Heart left ventricle (tissue), 16 donors: ENCODE measurements at regions not wholly inside any gene's neighbourhood (a gene's known extent, or its start where the extent isn't known, plus 50 kb on each side); places are given as distances from the start of the nearest gene placed in this dataset.
"Not testable (repeated sequence)": the region's sequence is repeated elsewhere in the genome, so short reads cannot be mapped to it uniquely, and the experiment has no call there.

ENCODE experiments used
- ATAC-seq, 4 donors: fragments of 200-7000 bp; cut with Tn5 transposase; one replicate each; pipeline ENCODE4 v1.9.1; 2020 to 2022; ENCODE audit warnings: moderate library complexity in 4 of 4, mild to moderate bottlenecking in 3 of 4, moderate number of reproducible peaks in 1 of 4
- DNase-seq, 5 donors: peaks; one replicate each; pipeline ENCODE4 v3.0.0-alpha.2; 2020
- H3K27ac ChIP-seq, 12 donors: fragments of 200-600 bp; sonication (generic) in 4 of 12; one replicate each; pipeline versions ENCODE4 v1.5.0 to v1.8.0; 2016 to 2022; ENCODE audit warnings: mild to moderate bottlenecking in 2 of 12
- H3K27me3 ChIP-seq, 9 donors: fragments of 200-600 bp; sonication (generic) in 2 of 9; one replicate each; pipeline versions ENCODE4 v1.5.1 to v1.8.0; 2016 to 2022; ENCODE audit warnings: mild to moderate bottlenecking in 3 of 9
- H3K36me3 ChIP-seq, 9 donors: fragments of 200-600 bp; sonication (generic) in 2 of 9; one replicate each; pipeline versions ENCODE4 v1.5.0 to v1.8.0; 2018 to 2022; ENCODE audit warnings: mild to moderate bottlenecking in 2 of 9
- H3K4me1 ChIP-seq, 12 donors: fragments of 200-600 bp; sonication (generic) in 4 of 12; one replicate each; pipeline versions ENCODE4 v1.5.0 to v1.8.0; 2016 to 2022; ENCODE audit warnings: mild to moderate bottlenecking in 3 of 12
- H3K4me3 ChIP-seq, 12 donors: fragments of 200-600 bp; sonication (generic) in 4 of 12; one replicate each; pipeline versions ENCODE4 v1.5.0 to v1.8.0; 2017 to 2022; ENCODE audit warnings: mild to moderate bottlenecking in 9 of 12, moderate library complexity in 4 of 12
- H3K9me3 ChIP-seq, 12 donors: fragments of 200-600 bp; sonication (generic) in 4 of 12; one replicate each; pipeline versions ENCODE4 v1.5.0 to v1.8.0; 2016 to 2022; ENCODE audit warnings: mild to moderate bottlenecking in 1 of 12
- POLR2A ChIP-seq, 2 donors: fragments of 450-650 bp; IDR thresholded peaks; one replicate each; pipeline ENCODE4 v1.6.1; 2017; ENCODE audit warnings: antibody characterized with exemption in 2 of 2, mild to moderate bottlenecking in 2 of 2, moderate library complexity in 2 of 2
- WGBS, 4 donors: extraction: QIAGEN DNeasy Blood & Tissue Kit in 2 of 4; methylation state at CpG; one replicate each; pipeline versions ENCODE4 v1.1.5 to v1.1.7; 2013 to 2018; 5-methylcytosine and 5-hydroxymethylcytosine counted together
- intact Hi-C, 10 donors: fragments of 100-400 bp; cut with DNase I; formaldehyde crosslinking; loops; one replicate each; pipeline versions ENCODE4 v1.11.1 to v1.14.2; 2022
- TF ChIP-seq, protein P1 (sequence below), 12 donors: fragments of 200-600 bp; sonication (generic) in 4 of 12; IDR thresholded peaks; one replicate each; pipeline versions ENCODE4 v1.5.0 to v1.8.0; 2018 to 2022; ENCODE audit warnings: antibody characterized with exemption in 12 of 12, mild to moderate bottlenecking in 5 of 12
- donor health status: ischemic (EF 13 %, LVEDD 7.1; RV severe dilation, severe dysfunction).
- donor health status: healthy with polysubstance abuse.
- donor health status: DM: no; HTN: yes; CAD: no.
- donor health status: DM: no; HTN: no; CAD: no.
- donor health status: ischemic (EF 25% LVEDD 6.9; RV normal size, moderate dysfunction).
- donor health status: ischemic (EF 25% LVEDD 5.7; RV mildly dilated, moderate dysfunction).
- donor health status: healthy.
- donor health status: DM: yes; HTN: yes; CAD: no.
- donor health status: ischemic (EF 35%, LVEDD 5.7; RV mildly dilated, moderate dysfunction).
- donor health status: nonischemic (EF 11% LVEDD 7.7; RV severe dilation, severe dysfunction).
- donor health status: DM: yes; HTN: yes; CAD: no.
- donor health status: PGD.
- donor health status: ischemic (EF 29% LVEDD 5.4; RV normal size, mild dysfunction).
- donor health status: nonischemic (EF 23%, LVEDD 6.1; RV moderate dilation, normal function).

DNA sequence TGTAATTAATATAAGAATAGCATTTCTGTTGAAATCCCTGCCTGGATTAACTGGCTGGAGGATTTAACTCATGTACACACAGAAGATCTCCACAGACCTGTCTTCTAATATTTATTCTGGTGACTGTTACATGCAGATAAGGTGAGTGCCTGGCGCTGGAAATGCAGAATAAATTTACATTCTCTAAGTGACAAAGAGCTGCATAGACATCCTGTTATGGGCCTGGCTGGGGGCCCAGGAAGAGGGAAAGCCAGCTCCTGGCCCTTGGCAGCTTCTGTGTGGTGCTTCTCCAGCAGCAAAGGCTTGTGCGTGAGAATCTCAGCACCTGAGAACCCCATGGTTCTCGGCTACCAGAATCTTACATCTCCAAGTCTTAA, 446.6 kb downstream of the PTPRU start:
- peaks cover 0 to 9% (median 0%) of the 10 kb centered on the region in 12 donors for H3K4me1 ChIP-seq
- no peak for DNase-seq
- no peak overlapping the region for H3K4me3 ChIP-seq
- H3K27me3 ChIP-seq = peaks cover 0 to 15% (median 0%) of the 10 kb centered on the region in 9 donors
- 5 to 26% (median 14%) methylated on average over 3 of the region's 3 CpGs for WGBS, 4 donors
- ATAC-seq = peak in 1 of 4 donors; percentile 41
- no peaks in the 10 kb centered on the region for H3K36me3 ChIP-seq
- no peaks in the 10 kb centered on the region for H3K9me3 ChIP-seq
- intact Hi-C loops = no loop called here
- H3K27ac ChIP-seq = no peak overlapping the region
- TF ChIP-seq, protein P1, sequence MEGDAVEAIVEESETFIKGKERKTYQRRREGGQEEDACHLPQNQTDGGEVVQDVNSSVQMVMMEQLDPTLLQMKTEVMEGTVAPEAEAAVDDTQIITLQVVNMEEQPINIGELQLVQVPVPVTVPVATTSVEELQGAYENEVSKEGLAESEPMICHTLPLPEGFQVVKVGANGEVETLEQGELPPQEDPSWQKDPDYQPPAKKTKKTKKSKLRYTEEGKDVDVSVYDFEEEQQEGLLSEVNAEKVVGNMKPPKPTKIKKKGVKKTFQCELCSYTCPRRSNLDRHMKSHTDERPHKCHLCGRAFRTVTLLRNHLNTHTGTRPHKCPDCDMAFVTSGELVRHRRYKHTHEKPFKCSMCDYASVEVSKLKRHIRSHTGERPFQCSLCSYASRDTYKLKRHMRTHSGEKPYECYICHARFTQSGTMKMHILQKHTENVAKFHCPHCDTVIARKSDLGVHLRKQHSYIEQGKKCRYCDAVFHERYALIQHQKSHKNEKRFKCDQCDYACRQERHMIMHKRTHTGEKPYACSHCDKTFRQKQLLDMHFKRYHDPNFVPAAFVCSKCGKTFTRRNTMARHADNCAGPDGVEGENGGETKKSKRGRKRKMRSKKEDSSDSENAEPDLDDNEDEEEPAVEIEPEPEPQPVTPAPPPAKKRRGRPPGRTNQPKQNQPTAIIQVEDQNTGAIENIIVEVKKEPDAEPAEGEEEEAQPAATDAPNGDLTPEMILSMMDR (IDR thresholded peaks at IDR 0.05) = no peak

DNA sequence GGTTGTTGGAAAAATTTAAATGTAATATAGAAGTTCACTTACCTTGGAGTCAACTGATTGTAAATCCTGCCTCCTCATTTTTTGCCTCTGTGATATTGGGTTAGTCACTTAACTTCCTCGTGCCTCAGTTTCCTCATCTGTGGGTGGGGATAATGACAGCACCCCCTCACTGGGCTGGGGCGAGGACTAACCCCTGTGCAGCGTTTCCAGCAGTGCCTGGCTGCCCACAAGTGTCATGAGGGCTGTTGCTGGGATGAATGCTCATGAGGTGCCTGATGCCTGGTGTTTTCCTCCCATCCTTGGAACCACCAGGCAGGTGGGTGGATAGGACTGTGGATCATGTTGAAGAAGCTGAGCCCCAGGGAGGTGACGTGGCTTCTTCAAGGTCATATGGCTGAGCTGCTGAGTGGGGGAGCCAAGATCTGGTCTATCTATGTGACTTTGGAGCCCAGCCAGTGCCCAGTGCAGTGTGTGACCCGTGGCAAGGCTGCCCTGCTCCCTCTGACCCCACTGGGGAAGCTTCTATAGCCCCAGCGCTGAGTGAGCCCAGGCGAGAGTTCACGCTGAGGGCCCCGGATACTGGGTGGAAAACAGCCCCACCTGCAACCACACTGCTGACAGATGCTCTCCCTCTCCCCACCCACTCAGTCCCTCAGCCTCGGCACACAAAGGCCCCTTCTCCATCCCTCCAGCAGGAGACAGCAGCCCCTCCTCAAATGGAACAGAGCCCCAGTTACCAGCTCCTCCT, 446.0 kb downstream of the PTPRU start:
- WGBS, 4 donors = 54 to 60% (median 56%) methylated on average over 8 to 10 of the region's 10 CpGs

DNA sequence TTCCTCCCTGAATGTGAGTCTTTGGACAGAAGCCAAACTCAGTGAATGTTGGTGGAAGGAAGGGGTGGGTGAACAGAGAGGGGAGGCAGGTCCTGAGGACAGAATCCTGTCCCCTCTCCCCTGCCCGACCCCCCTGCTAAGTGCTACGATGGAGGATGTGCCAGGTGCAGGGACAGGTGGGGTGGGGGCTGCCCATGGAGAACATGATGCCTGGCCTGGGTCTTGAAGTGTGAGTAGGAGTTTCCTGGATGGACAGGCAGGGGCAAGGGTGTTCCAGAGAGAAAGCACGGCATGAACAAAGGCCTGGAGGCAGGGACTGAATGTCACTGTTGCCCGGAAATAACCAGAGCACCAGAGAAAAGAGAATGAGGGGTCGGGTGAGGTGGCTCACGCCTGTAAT, 445.1 kb downstream of the PTPRU start:
- WGBS, 4 donors = 49 to 70% (median 60%) methylated on average over 6 of the region's 6 CpGs
- H3K4me1 ChIP-seq, H3K9me3 ChIP-seq, H3K36me3 ChIP-seq, H3K4me3 ChIP-seq, intact Hi-C loops, ATAC-seq, H3K27ac ChIP-seq, DNase-seq: not testable (repeated sequence)
- peaks cover 0 to 12% (median 0%) of the 10 kb centered on the region in 9 donors for H3K27me3 ChIP-seq

More for the DNA sequence above, 446.0 kb downstream of the PTPRU start:
- TF ChIP-seq, protein P1 (IDR thresholded peaks at IDR 0.05) = no peak
- TF ChIP-seq POLR2A (IDR thresholded peaks at IDR 0.05) = no peak
- H3K9me3 ChIP-seq = no peaks in the 10 kb centered on the region
- ATAC-seq (peak in 1 of 4 donors; percentile 25), DNase-seq (no peak)
- no peaks in the 10 kb centered on the region for H3K36me3 ChIP-seq
- H3K4me3 ChIP-seq = no peak overlapping the region
- H3K4me1 ChIP-seq = peaks cover 0 to 9% (median 0%) of the 10 kb centered on the region in 12 donors
- peaks cover 0 to 13% (median 0%) of the 10 kb centered on the region in 9 donors for H3K27me3 ChIP-seq
- H3K27ac ChIP-seq = no peak overlapping the region
- intact Hi-C loops = no loop called here

DNA sequence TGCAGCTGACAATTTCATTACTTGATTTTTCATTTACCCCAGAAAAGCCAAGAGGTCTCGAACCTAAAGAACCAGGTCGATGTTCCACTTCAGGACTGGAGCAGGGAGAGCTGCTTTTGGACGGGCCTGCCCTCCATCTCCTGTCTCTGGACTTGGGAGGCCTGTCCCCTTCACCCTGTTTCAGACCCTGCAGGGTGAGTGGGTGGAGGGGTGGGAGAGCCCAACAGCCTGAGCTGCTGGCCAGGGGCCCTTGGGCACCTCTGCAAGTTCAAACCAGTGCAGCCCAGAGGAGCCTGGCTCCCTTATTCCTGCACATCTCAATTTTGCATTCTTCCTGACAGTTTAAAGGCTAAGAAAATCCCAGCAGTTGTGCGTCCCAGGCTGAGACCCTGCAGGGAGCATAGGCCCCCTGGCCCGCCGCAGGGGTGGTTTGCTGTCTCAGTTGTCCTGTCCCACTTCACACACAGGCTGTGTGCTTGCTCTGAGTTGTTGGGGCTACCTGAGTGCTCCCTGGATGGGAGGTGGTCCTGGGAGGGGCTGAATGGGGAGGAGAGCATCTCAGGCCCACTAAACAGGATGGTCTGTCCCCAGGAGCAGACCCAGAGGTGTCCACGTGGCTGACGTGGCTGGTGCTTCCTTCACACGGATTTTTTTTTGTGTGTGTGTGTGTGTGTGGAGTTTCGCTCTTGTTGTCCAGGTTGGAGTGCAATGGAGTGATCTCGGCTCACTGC, 443.7 kb downstream of the PTPRU start:
- Histone ChIP-seq H3K27ac (no peak overlapping the region), H3K27me3 (peaks cover 0 to 10% (median 0%) of the 10 kb centered on the region in 9 donors), H3K9me3 (no peaks in the 10 kb centered on the region), H3K4me1 (peaks cover 0 to 18% (median 0%) of the 10 kb centered on the region in 12 donors), H3K4me3 (no peak overlapping the region), H3K36me3 (no peaks in the 10 kb centered on the region)
- TF ChIP-seq POLR2A (IDR thresholded peaks at IDR 0.05) = no peak
- TF ChIP-seq, protein P1 (IDR thresholded peaks at IDR 0.05) = no peak
- WGBS, 4 donors = 88 to 93% (median 90%) methylated on average over 11 of the region's 11 CpGs
- no peak for ATAC-seq
- no peak for DNase-seq
- intact Hi-C loops = no loop called here
